Right renal pelvis (tissue), 4 donors: ENCODE measurements at regions not wholly inside any gene's neighbourhood (a gene's known extent, or its start where the extent isn't known, plus 50 kb on each side); places are given as distances from the start of the nearest gene placed in this dataset.
"Not testable (repeated sequence)": the region's sequence is repeated elsewhere in the genome, so short reads cannot be mapped to it uniquely, and the experiment has no call there.

ENCODE experiments used
- DNase-seq, 4 donors: peaks; one replicate each; pipeline ENCODE4 v3.0.0-alpha.2; 2013; ENCODE audit warnings: low read depth in 4 of 4, low spot score in 3 of 4, missing footprints in 1 of 4

- DNase-seq, result no peak
These were observed 88.3 kb upstream of the ANTXRL start for GRCh38 chr10:46198516-46198915.

- DNase-seq, result not testable (repeated sequence)
These were observed 84.4 kb upstream of the ANTXRL start for GRCh38 chr10:46202405-46202804.

DNA sequence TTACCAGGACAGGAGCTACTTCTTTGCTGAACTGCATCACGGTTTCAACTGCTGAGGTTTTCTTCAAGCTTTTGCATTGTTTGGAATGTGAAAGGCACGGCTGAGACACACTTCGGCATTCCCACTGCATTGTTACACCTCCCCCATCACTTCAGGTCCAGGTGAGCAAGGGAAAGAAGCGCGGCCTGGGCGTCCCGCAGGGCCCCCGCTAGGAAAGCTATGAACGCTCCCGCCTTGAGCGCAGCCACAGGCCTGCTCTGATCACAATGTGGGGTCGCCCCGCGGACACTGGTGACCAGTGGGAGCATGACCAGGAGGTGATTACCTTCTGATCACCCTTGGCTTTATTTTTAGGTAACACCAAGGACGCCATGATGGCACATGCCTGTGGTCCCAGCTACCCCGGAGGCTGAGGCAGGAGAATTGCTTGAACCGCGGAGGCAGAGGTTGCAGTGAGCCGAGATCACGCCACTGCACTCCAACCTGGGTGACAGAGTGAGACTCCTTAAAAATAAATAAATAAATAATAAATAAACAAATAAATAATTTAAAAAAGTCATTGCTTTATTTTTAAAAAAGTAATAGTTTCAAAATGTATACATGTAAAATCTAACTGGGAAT is 82.2 kb upstream of the ANTXRL start:
- not testable (repeated sequence) for DNase-seq

DNA sequence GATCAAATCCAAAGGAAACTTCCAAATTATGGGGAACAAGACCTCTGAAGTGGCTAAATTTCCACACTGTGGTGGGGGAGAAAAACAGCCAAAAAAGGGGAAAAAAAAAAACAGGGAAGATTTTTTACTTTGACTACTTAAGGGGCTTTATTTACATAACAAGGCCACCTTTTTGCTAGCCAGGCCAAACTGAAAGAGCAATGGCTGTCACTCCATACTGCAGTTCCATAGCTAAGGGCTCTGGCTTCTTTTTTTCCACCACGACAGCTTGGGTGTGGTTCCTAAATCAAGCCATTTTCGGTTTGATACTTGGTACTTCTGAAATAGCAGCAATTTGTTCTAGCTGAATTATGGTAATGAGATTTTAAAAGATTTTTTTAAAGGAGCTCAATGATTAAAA is 76.4 kb upstream of the ANTXRL start:
- DNase-seq, result not testable (repeated sequence)

- no peak for DNase-seq
These were observed 71.4 kb upstream of the ANTXRL start for GRCh38 chr10:46215426-46215825.

GRCh38 chr10:46216003-46216634 is 70.7 kb upstream of the ANTXRL start:
- no peak for DNase-seq

DNA sequence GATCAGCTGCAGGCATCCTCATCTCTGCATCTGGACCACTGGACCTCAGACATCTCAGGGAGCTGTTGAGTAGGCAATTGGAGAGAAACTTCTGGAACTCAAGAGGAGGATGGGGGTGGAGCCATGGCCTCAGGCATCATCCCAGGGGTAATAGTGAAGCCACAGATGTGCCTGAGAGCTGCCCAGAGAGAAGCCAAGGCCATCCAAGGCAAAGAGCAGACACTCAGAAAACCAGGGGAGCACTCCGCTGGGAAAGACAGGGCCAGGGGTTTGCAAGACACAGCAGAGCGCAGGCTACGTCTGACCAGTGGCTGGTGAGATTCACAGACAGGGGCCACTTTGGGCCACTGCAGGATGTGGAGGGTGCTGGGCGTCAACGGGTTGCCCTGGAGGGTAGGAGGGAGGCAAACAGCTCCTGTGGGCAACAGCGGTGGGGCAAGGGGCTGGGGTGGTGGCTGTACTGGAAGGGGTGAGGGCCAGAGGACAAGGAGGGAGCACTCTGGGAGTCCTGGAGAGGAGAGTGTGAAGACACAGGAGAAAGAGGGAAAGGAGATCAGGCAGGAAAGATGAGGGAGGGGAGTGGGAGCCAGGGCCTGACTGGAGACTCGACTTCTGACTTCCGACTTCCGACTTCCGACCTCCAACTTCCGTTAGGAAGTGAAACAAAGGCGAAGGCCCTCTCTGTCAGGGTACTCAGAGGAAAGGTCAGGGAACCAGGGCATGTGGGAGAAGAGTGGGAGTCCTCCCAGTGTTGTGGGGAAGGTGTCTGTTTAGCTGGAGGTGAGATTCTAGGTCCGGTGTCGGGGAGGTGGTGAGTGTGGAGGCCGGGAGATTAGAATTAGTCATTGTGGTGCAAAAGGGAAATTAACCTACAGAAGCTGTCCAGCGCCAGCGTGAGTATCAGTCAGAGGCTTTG is 69.7 kb upstream of the ANTXRL start:
- DNase-seq, result no peak

DNA sequence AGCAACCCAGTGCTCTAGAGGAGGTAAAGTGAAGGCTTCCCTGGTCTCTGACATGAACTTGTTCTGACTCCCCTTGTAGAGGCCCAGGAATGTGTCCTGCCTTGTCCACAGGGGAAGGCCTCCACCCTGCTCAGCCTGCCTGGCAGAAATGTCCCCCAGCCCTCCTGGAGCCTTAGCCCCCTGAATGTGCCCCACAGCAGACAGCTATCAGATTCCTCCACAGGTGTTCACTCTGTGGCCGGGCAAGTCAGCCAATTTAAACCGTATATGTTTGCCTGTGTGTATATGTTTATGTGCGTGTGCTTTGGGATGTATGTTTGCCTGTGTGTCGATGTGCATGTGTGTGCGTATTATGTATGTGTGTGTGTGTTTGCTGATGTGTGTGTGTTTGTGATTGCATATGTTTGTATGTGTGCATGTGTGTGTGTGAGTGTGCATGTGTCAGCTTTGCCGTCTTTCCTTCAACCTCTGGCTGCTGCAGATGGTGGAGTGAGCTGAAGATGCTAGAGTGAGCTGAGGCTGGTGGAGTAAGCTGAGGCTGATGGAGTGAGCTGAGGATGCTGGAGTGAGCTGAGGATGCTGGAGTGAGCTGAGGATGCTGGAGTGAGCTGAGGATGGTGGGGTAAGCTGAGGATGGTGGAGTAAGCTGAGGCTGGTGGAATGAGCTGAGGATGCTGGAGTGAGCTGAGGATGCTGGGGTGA is 68.9 kb upstream of the ANTXRL start:
- DNase-seq, result no peak

- DNase-seq, result no peak
These were observed 67.9 kb upstream of the ANTXRL start for GRCh38 chr10:46218921-46219320.

DNA sequence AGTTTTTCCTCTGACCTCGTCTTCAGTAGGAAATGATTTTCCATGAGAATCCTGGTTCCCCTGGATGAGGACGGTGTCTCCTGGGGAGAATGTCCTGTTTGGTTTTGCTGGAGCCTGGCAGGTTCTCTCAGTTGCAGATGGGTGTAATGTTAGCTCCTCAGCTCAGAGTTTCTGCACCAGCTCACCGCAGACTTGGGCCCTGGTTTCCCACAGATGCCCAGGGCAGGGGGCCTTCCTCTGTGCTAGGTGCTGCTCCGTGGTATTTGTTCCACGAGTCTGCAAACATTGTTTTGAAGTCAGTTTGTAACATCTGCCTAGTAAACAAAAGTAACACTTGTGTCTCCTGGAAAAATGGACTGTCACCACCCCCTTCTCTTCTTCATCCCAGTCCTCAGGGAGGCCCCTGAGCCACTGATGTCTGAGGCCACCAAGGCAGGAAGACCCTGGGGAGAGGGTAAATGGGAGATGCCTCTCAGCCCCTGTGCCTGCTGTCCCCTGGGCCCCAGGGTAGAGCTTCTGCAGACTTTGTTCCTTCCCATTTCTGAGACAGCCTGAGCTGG is 67.3 kb upstream of the ANTXRL start:
- not testable (repeated sequence) for DNase-seq

DNA sequence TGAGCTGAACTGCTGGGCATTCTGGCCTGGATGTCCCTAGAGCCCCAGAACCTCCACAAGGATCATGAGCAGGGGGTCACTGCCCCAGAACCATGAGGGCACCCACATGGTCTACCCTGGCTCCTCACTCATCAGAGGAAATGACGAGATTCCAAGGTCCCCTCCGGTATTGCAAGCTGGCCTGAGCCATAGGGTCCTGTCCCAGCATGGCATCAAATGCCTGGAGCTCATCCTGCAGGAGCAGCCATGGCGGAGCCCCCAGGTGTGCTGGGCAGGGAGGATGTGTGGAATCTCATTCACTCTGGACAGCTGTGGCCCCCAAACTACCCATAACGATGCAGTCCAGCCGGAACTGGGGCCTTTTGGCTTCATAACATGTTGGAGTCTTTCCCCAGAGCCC is 66.6 kb upstream of the ANTXRL start:
- no peak for DNase-seq

DNA sequence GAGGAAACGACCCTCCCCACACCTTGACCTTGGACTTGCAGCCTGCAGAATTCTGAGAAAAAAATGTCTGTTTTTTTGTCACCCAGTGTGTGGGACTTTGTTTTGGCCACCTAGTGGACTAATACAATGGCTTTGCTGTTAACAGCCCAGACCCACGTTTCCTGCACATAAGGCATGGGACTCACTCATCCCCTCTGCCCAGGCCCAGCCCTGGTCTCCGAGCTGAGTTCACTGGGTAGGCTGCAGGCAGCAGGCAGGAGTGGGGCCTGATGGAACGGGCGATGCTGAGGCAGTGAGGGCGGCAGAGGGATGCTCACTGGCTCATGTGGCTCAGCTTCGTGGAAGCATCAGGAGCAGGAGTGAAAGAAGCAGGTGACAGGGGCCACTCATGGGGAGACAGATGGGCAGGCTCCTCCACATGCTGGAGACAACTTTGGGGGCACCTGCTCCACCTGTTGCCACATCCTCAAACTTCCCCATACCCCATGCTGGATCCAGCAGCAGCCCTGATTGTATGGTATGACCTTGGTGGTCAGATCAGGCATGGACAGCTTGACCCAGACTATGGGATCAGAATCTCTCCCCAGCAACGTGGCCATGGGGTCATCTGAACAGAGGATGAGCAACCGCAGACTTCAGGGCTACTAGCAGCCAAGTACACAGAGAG is 65.8 kb upstream of the ANTXRL start:
- no peak for DNase-seq

- no peak for DNase-seq
These were observed 64.3 kb upstream of the ANTXRL start for GRCh38 chr10:46222364-46222935.

GRCh38 chr10:46223064-46223480 is 63.7 kb upstream of the ANTXRL start:
- DNase-seq, result no peak

DNA sequence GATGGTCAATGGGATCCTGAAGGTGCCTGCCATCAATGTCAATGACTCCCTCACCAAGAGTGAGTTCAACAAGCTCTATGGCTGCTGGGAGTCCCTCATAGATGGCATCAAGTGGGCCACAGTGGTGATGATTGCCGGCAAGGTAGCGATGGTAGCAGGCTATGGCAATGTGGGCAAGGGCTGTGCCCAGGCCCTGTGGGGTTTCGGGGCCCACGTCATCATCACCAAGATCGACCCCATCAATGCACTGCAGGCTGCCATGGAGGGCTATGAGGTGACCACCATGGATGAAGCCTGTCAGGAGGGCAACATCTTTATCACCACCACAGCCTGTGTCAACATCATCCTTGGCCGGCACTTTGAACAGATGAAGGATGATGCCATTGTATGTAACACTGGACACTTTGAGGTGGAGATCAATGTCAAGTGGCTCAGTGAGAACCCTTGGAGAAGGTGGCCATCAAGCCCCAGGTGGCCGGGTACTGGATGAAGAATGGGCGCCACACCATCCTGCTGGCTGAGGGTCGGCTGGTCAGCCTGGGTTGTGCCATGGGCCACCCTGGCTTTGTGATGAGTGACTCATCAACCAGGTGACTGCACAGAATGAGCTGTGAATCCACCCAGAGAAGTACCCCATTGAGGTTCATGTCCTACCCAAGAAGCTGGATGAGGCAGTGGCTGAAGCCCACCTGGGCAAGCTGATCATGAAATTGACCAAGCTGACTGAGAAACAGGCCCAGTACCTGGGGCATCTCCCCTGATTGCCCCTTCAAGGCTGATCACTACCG is 63.0 kb upstream of the ANTXRL start:
- no peak for DNase-seq

DNA sequence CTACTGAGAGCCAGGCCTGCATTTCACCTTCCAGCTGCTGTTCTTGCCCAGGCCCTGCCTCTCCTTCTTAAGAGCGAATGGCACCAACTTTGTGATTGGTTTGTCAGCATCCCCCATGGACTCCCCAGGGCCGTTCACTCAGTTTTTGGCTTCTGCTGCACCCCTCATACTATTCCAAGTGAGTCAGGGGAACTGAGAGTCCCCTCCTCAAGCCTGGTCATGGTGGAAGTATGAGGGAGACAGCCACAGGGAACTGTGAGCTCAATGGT is 62.4 kb upstream of the ANTXRL start:
- no peak for DNase-seq

- no peak for DNase-seq
These were observed 61.2 kb upstream of the ANTXRL start for GRCh38 chr10:46225597-46225996.

- no peak for DNase-seq
These were observed 60.6 kb upstream of the ANTXRL start for GRCh38 chr10:46226232-46226631.

DNA sequence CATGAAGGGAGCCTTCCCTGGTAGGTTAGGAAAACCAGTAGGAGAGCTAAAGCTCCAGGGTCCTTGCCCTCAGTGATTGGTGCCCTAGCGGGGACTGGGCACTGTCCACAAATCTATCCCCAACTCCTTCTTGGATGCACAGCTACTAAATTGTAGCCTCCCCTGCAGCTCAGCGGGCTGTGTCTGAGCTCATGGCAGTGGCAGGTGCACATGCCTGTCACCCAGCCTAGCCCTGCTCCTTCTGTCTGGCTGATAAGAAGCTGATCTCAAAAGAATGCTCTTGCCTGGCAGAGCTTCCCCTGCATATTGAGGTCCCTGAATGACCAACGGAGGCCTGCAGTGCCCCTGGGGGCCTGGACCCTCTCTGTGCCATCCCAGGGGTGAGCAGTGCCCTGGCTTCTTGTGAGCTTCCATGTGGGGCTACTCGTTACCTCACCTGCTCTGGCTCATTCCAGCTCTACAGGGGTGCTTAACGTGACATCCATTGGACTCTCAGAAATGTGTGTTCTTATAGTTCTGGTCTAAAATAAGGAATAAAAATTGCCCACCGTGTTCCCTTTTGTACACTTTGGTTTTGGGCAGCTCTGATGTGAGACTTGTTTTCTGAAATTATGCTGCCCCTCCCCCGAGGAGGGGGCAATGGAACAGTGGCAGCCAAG is 59.8 kb upstream of the ANTXRL start:
- DNase-seq, result no peak
